Karpas-422 (cell line): ENCODE measurements at regions not wholly inside any gene's neighbourhood (a gene's known extent, or its start where the extent isn't known, plus 50 kb on each side); places are given as distances from the start of the nearest gene placed in this dataset.
"Not testable (repeated sequence)": the region's sequence is repeated elsewhere in the genome, so short reads cannot be mapped to it uniquely, and the experiment has no call there.

Experiments used
- DNase-seq: peaks from one replicate; pipeline ENCODE4 v3.0.0-alpha.2; 2015
- H2AFZ ChIP-seq: fragments of 200-600 bp; sonication (generic); 2 replicates; pipeline ENCODE4 v1.6.1; 2014; ENCODE audit warnings: antibody characterized with exemption, low read length, mixed read lengths
- H3K27ac ChIP-seq: fragments of 200-600 bp; sonication (generic); 2 replicates; pipeline ENCODE4 v1.5.1; 2014; ENCODE audit warnings: mild to moderate bottlenecking, low read length, moderate library complexity
- H3K27me3 ChIP-seq: fragments of 200-600 bp; sonication (generic); 2 replicates; pipeline ENCODE4 v1.6.1; 2014; ENCODE audit warnings: low read length, mixed read lengths
- H3K36me3 ChIP-seq: fragments of 200-600 bp; sonication (generic); 2 replicates; pipeline ENCODE4 v1.6.1; 2014; ENCODE audit warnings: low read length, mixed read lengths; ENCODE audit not compliant: insufficient read depth
- H3K4me1 ChIP-seq: fragments of 200-600 bp; sonication (generic); 2 replicates; pipeline ENCODE4 v1.6.1; 2014; ENCODE audit warnings: mild to moderate bottlenecking, low read length, mixed read lengths
- H3K4me2 ChIP-seq: fragments of 200-600 bp; sonication (generic); 2 replicates; pipeline ENCODE4 v1.6.1; 2014; ENCODE audit warnings: low read length, low read depth, mild to moderate bottlenecking; ENCODE audit not compliant: poor library complexity, severe bottlenecking
- H3K4me3 ChIP-seq: fragments of 200-600 bp; sonication (generic); 2 replicates; pipeline ENCODE4 v1.5.1; 2014; ENCODE audit warnings: mild to moderate bottlenecking, antibody characterized with exemption, low read length, mixed read lengths
- H3K79me2 ChIP-seq: fragments of 200-600 bp; sonication (generic); 2 replicates; pipeline ENCODE4 v1.6.1; 2014; ENCODE audit warnings: mild to moderate bottlenecking, low read length, mixed read lengths
- H3K9ac ChIP-seq: fragments of 200-600 bp; sonication (generic); 2 replicates; pipeline ENCODE4 v1.6.0; 2014; ENCODE audit warnings: low read length
- H3K9me2 ChIP-seq: fragments of 200-600 bp; sonication (generic), shearing (Covaris generic); replicated peaks from 2 replicates; pipeline ENCODE4 v1.6.0; 2014; ENCODE audit warnings: mild to moderate bottlenecking, low read length, moderate library complexity; ENCODE audit not compliant: insufficient read depth
- H3K9me3 ChIP-seq: fragments of 300-700, 200-600 bp; sonication (generic); 2 replicates; pipeline ENCODE4 v1.6.1; 2014; ENCODE audit warnings: low read length, mixed read lengths
- H4K20me1 ChIP-seq: fragments of 200-600 bp; sonication (generic); 2 replicates; pipeline ENCODE4 v1.6.1; 2014; ENCODE audit warnings: mild to moderate bottlenecking, antibody characterized with exemption, low read length, low read depth; ENCODE audit not compliant: insufficient read depth

GRCh38 chr4:53885668-53886067 is 178.7 kb downstream of the CHIC2 start:
- Histone ChIP-seq H3K9me3 (no peaks in the 10 kb centered on the region), H3K79me2 (no peaks in the 10 kb centered on the region), H3K9ac (no peak overlapping the region), H2AFZ (no peak overlapping the region), H3K36me3 (no peaks in the 10 kb centered on the region), H3K4me1 (no peaks in the 10 kb centered on the region), H3K27ac (no peak overlapping the region), H3K4me2 (no peak overlapping the region), H3K27me3 (no peaks in the 10 kb centered on the region), H3K4me3 (no peak overlapping the region), H4K20me1 (no peaks in the 10 kb centered on the region), H3K9me2 (no peaks in the 10 kb centered on the region)
- no peak for DNase-seq

- H3K4me2 ChIP-seq, H3K36me3 ChIP-seq, H3K79me2 ChIP-seq, DNase-seq, H3K9ac ChIP-seq, H4K20me1 ChIP-seq, H3K27me3 ChIP-seq, H3K9me3 ChIP-seq, H3K4me1 ChIP-seq, H3K9me2 ChIP-seq, H3K4me3 ChIP-seq, H3K27ac ChIP-seq, H2AFZ ChIP-seq: not testable (repeated sequence)
Observed at GRCh38 chr4:53877096-53877495, 187.3 kb downstream of the CHIC2 start.

- H3K36me3 ChIP-seq = no peaks in the 10 kb centered on the region
- no peaks in the 10 kb centered on the region for H3K9me2 ChIP-seq
Observed at GRCh38 chr4:53866055-53866454, 198.3 kb downstream of the CHIC2 start.

GRCh38 chr4:53865054-53865453 is 199.4 kb downstream of the CHIC2 start:
- Histone ChIP-seq H3K4me2 (peak overlapping the region; percentile 12), H3K79me2 (no peaks in the 10 kb centered on the region), H3K4me3 (no peak overlapping the region), H3K27me3 (no peaks in the 10 kb centered on the region), H3K4me1 (peaks cover 34% of the 10 kb centered on the region), H3K27ac (no peak overlapping the region), H3K9me2 (no peaks in the 10 kb centered on the region), H3K9ac (no peak overlapping the region), H2AFZ (no peak overlapping the region), H3K9me3 (no peaks in the 10 kb centered on the region), H4K20me1 (no peaks in the 10 kb centered on the region), H3K36me3 (no peaks in the 10 kb centered on the region)
- DNase-seq = no peak

More at GRCh38 chr4:53866055-53866454, 198.3 kb downstream of the CHIC2 start:
- no peak overlapping the region for H3K9ac ChIP-seq
- peaks cover 25% of the 10 kb centered on the region for H3K4me1 ChIP-seq
- H3K79me2 ChIP-seq = no peaks in the 10 kb centered on the region
- H3K4me2 ChIP-seq = no peak overlapping the region
- H3K27me3 ChIP-seq = no peaks in the 10 kb centered on the region
- H3K27ac ChIP-seq = no peak overlapping the region
- DNase-seq = no peak
- no peaks in the 10 kb centered on the region for H4K20me1 ChIP-seq
- no peak overlapping the region for H2AFZ ChIP-seq
- no peak overlapping the region for H3K4me3 ChIP-seq
- no peaks in the 10 kb centered on the region for H3K9me3 ChIP-seq

GRCh38 chr4:53863736-53864365 is 200.6 kb downstream of the CHIC2 start:
- Histone ChIP-seq H3K9ac (no peak overlapping the region), H3K79me2 (no peaks in the 10 kb centered on the region), H3K27ac (no peak overlapping the region)

GRCh38 chr4:53863158-53863557 is 201.2 kb downstream of the CHIC2 start:
- Histone ChIP-seq H3K36me3 (no peaks in the 10 kb centered on the region), H4K20me1 (no peaks in the 10 kb centered on the region), H3K9me3 (no peaks in the 10 kb centered on the region), H3K9me2 (no peaks in the 10 kb centered on the region), H3K4me1 (peaks cover 41% of the 10 kb centered on the region), H2AFZ (no peak overlapping the region), H3K9ac (no peak overlapping the region), H3K27ac (no peak overlapping the region), H3K79me2 (no peaks in the 10 kb centered on the region), H3K4me3 (no peak overlapping the region), H3K4me2 (no peak overlapping the region), H3K27me3 (no peaks in the 10 kb centered on the region)
- no peak for DNase-seq

More at GRCh38 chr4:53863736-53864365, 200.6 kb downstream of the CHIC2 start:
- Histone ChIP-seq H2AFZ (no peak overlapping the region), H3K27me3 (no peaks in the 10 kb centered on the region), H3K9me2 (no peaks in the 10 kb centered on the region), H4K20me1 (no peaks in the 10 kb centered on the region), H3K4me2 (no peak overlapping the region), H3K9me3 (no peaks in the 10 kb centered on the region), H3K4me1 (peaks cover 41% of the 10 kb centered on the region), H3K36me3 (no peaks in the 10 kb centered on the region), H3K4me3 (no peak overlapping the region)
- DNase-seq = no peak

GRCh38 chr4:53861856-53862610 is 202.4 kb downstream of the CHIC2 start:
- Histone ChIP-seq H3K9me2 (no peaks in the 10 kb centered on the region), H3K4me3 (no peak overlapping the region), H3K27ac (no peak overlapping the region), H4K20me1 (no peaks in the 10 kb centered on the region), H3K27me3 (no peaks in the 10 kb centered on the region), H3K9me3 (no peaks in the 10 kb centered on the region), H3K36me3 (no peaks in the 10 kb centered on the region), H2AFZ (no peak overlapping the region), H3K9ac (no peak overlapping the region), H3K79me2 (no peaks in the 10 kb centered on the region), H3K4me1 (peaks cover 41% of the 10 kb centered on the region), H3K4me2 (no peak overlapping the region)
- no peak for DNase-seq

- no peak for DNase-seq
- Histone ChIP-seq H4K20me1 (no peaks in the 10 kb centered on the region), H3K27me3 (no peaks in the 10 kb centered on the region)
Observed at GRCh38 chr4:53859305-53859704, 205.1 kb downstream of the CHIC2 start.

More at GRCh38 chr4:53859305-53859704, 205.1 kb downstream of the CHIC2 start:
- Histone ChIP-seq H3K4me1 (peaks cover 47% of the 10 kb centered on the region), H3K79me2 (no peaks in the 10 kb centered on the region), H3K4me2 (no peak overlapping the region), H3K9ac (no peak overlapping the region), H3K9me3 (no peaks in the 10 kb centered on the region), H3K36me3 (no peaks in the 10 kb centered on the region), H3K27ac (no peak overlapping the region), H3K9me2 (no peaks in the 10 kb centered on the region), H3K4me3 (no peak overlapping the region), H2AFZ (no peak overlapping the region)
